Spleen (tissue), 11 donors: ENCODE measurements at regions not wholly inside any gene's neighbourhood (a gene's known extent, or its start where the extent isn't known, plus 50 kb on each side); places are given as distances from the start of the nearest gene placed in this dataset.
"Not testable (repeated sequence)": the region's sequence is repeated elsewhere in the genome, so short reads cannot be mapped to it uniquely, and the experiment has no call there.

Experiments
- DNase-seq: peaks from one replicate; pipeline ENCODE4 v3.0.0-alpha.2; 2020
- H3K27ac ChIP-seq, 8 donors: fragments of 200-600 bp; sonication (generic) in 7 of 8; 1 replicate in 4 of 8; 2 replicates in 4 of 8; pipeline versions ENCODE4 v1.5.0 to v1.8.0; 2016 to 2021; ENCODE audit warnings: inconsistent platforms in 4 of 8, mild to moderate bottlenecking in 4 of 8, moderate library complexity in 1 of 8
- H3K27me3 ChIP-seq, 7 donors: fragments of 200-600 bp; sonication (generic) in 6 of 7; replicated peaks in 1 of 7; 1 replicate in 4 of 7; 2 replicates in 3 of 7; pipeline versions ENCODE4 v1.5.0 to v1.8.0; 2016 to 2021; ENCODE audit warnings: inconsistent platforms in 3 of 7, mild to moderate bottlenecking in 1 of 7
- H3K36me3 ChIP-seq, 6 donors: fragments of 200-600 bp; sonication (generic) in 5 of 6; 1 replicate in 4 of 6; 2 replicates in 2 of 6; pipeline versions ENCODE4 v1.5.0 to v1.8.0; 2016 to 2021; ENCODE audit warnings: inconsistent platforms in 2 of 6
- H3K4me1 ChIP-seq, 6 donors: fragments of 200-600 bp; sonication (generic) in 5 of 6; 1 replicate in 3 of 6; 2 replicates in 3 of 6; pipeline versions ENCODE4 v1.5.0 to v1.8.0; 2016 to 2021; ENCODE audit warnings: inconsistent platforms in 3 of 6
- H3K4me3 ChIP-seq, 8 donors: fragments of 200-600 bp; sonication (generic) in 7 of 8; 1 replicate in 4 of 8; 2 replicates in 4 of 8; pipeline versions ENCODE4 v1.5.0 to v1.8.0; 2016 to 2021; ENCODE audit warnings: inconsistent platforms in 4 of 8, mild to moderate bottlenecking in 4 of 8, moderate library complexity in 2 of 8
- H3K9me3 ChIP-seq, 8 donors: fragments of 200-600 bp; sonication (generic) in 7 of 8; 1 replicate in 4 of 8; 2 replicates in 4 of 8; pipeline versions ENCODE4 v1.5.0 to v1.8.0; 2016 to 2021; ENCODE audit warnings: inconsistent platforms in 4 of 8
- CTCF ChIP-seq, 11 experiments: fragments of 200-600 bp in 7 of 11; fragments of 450-650 bp in 4 of 11; sonication (generic) in 4 of 11; IDR thresholded peaks in 8 of 11; conservative IDR thresholded peaks in 3 of 11; 1 replicate in 7 of 11; 2 replicates in 4 of 11; pipeline versions ENCODE4 v1.4.0 to v1.8.0; 2016 to 2021; ENCODE audit warnings: antibody characterized with exemption in 11 of 11, inconsistent platforms in 4 of 11, mild to moderate bottlenecking in 1 of 11
- POLR2A ChIP-seq, 3 donors: fragments of 450-650 bp; IDR thresholded peaks; one replicate each; pipeline ENCODE4 v1.5.1; 2017; ENCODE audit warnings: antibody characterized with exemption in 3 of 3, mild to moderate bottlenecking in 1 of 3
- POLR2AphosphoS5 ChIP-seq, 3 donors: sonication (generic); formaldehyde crosslinking; IDR thresholded peaks; one replicate each; pipeline ENCODE4 v1.5.1; 2017; ENCODE audit warnings: antibody characterized with exemption in 3 of 3
- WGBS, 5 donors: extraction: QIAGEN DNeasy Blood & Tissue Kit in 3 of 5; methylation state at CpG; one replicate each; pipeline versions ENCODE4 v1.1.5 to v1.1.7; 2013 to 2018; 5-methylcytosine and 5-hydroxymethylcytosine counted together
- intact Hi-C: fragments of 100-400 bp; cut with DNase I; formaldehyde crosslinking; loops from one replicate; pipeline ENCODE4 v1.15.0; 2023; ENCODE audit warnings: low total_unique reads
- donor health status: healthy with polysubstance abuse.
- donor health status: DM: no; HTN: no; CAD: no; lungs with moderate emphysema.
- donor health status: DM: no; HTN: no; CAD: no.
- donor health status: Bipolar disorder and iron deficiency.
- donor health status: healthy.
- donor health status: DM: no; HTN: no; CAD: no.
- donor health status: DM: yes; HTN: yes; CAD: no.

GRCh38 chr1:100806601-100807000 is 87.1 kb downstream of the VCAM1 start:
- Histone ChIP-seq H3K27ac (no peak overlapping the region), H3K36me3 (no peaks in the 10 kb centered on the region), H3K4me3 (no peak overlapping the region), H3K9me3 (peaks cover 0 to 2% (median under 1%) of the 10 kb centered on the region in 8 donors), H3K4me1 (no peaks in the 10 kb centered on the region), H3K27me3 (no peaks in the 10 kb centered on the region)
- 53 to 80% (median 75%) methylated on average over 2 of the region's 2 CpGs for WGBS, 5 donors
- TF ChIP-seq POLR2AphosphoS5 (IDR thresholded peaks at IDR 0.05) (no peak), CTCF (IDR thresholded peaks at IDR 0.05 in 8 of 11, conservative IDR thresholded peaks at IDR 0.05 in 3 of 11) (no peak), POLR2A (IDR thresholded peaks at IDR 0.05) (no peak)
- no peak for DNase-seq
- intact Hi-C loops: no loop called here

- intact Hi-C loops: no loop called here
- Histone ChIP-seq H3K27ac (no peak overlapping the region), H3K4me3 (no peak overlapping the region), H3K27me3 (no peaks in the 10 kb centered on the region), H3K4me1 (peaks cover 0 to 7% (median 0%) of the 10 kb centered on the region in 6 donors), H3K36me3 (no peaks in the 10 kb centered on the region), H3K9me3 (no peaks in the 10 kb centered on the region)
- 71 to 96% (median 90%) methylated on average over 4 of the region's 4 CpGs for WGBS, 5 donors
- TF ChIP-seq CTCF (IDR thresholded peaks at IDR 0.05 in 8 of 11, conservative IDR thresholded peaks at IDR 0.05 in 3 of 11) (no peak), POLR2A (IDR thresholded peaks at IDR 0.05) (no peak), POLR2AphosphoS5 (IDR thresholded peaks at IDR 0.05) (no peak)
- DNase-seq: no peak
Observed at GRCh38 chr1:100810360-100810759, 84.3 kb downstream of the EXTL2 start.

- no peaks in the 10 kb centered on the region for H3K36me3 ChIP-seq
- 81 to 98% (median 87%) methylated on average over 1 of the region's 1 CpG for WGBS, 5 donors
- no peak overlapping the region for H3K27ac ChIP-seq
- DNase-seq: no peak
- no peak overlapping the region for H3K4me3 ChIP-seq
- intact Hi-C loops: no loop called here
- no peaks in the 10 kb centered on the region for H3K27me3 ChIP-seq
- peaks cover 0 to 7% (median 0%) of the 10 kb centered on the region in 6 donors for H3K4me1 ChIP-seq
- TF ChIP-seq POLR2A (IDR thresholded peaks at IDR 0.05) (no peak), CTCF (IDR thresholded peaks at IDR 0.05 in 8 of 11, conservative IDR thresholded peaks at IDR 0.05 in 3 of 11) (no peak), POLR2AphosphoS5 (IDR thresholded peaks at IDR 0.05) (no peak)
- no peaks in the 10 kb centered on the region for H3K9me3 ChIP-seq
Observed at GRCh38 chr1:100811808-100812207, 82.8 kb downstream of the EXTL2 start.

GRCh38 chr1:100814938-100815337 is 79.7 kb downstream of the EXTL2 start:
- H3K9me3 ChIP-seq, H3K27me3 ChIP-seq, intact Hi-C loops, H3K4me1 ChIP-seq, DNase-seq, H3K36me3 ChIP-seq, H3K4me3 ChIP-seq: not testable (repeated sequence)
- 44 to 57% (median 56%) methylated on average over 3 of the region's 3 CpGs for WGBS, 5 donors
- peak overlapping the region in 2 of 8 donors; percentile 12 to 25 for H3K27ac ChIP-seq

GRCh38 chr1:100816049-100816448 is 78.6 kb downstream of the EXTL2 start:
- DNase-seq: no peak
- Histone ChIP-seq H3K4me3 (no peak overlapping the region), H3K36me3 (no peaks in the 10 kb centered on the region), H3K27ac (no peak overlapping the region), H3K4me1 (peaks cover 0 to 7% (median 0%) of the 10 kb centered on the region in 6 donors), H3K27me3 (no peaks in the 10 kb centered on the region), H3K9me3 (no peaks in the 10 kb centered on the region)
- intact Hi-C loops: no loop called here
- TF ChIP-seq POLR2A (IDR thresholded peaks at IDR 0.05): no peak
- no peak for TF ChIP-seq CTCF (IDR thresholded peaks at IDR 0.05 in 8 of 11, conservative IDR thresholded peaks at IDR 0.05 in 3 of 11)
- no peak for TF ChIP-seq POLR2AphosphoS5 (IDR thresholded peaks at IDR 0.05)
- WGBS, 5 donors: 50 to 55% (median 53%) methylated on average over 3 of the region's 3 CpGs

- H3K4me1 ChIP-seq, intact Hi-C loops, H3K27ac ChIP-seq, H3K36me3 ChIP-seq, DNase-seq, H3K4me3 ChIP-seq, H3K27me3 ChIP-seq: not testable (repeated sequence)
- 31 to 73% (median 72%) methylated on average over 3 to 6 of the region's 6 CpGs for WGBS, 5 donors
- H3K9me3 ChIP-seq: peaks cover 0 to 15% (median 9%) of the 10 kb centered on the region in 8 donors
Observed at GRCh38 chr1:100820195-100820594, 74.4 kb downstream of the EXTL2 start.

GRCh38 chr1:100821919-100822318 is 72.7 kb downstream of the EXTL2 start:
- intact Hi-C loops, H3K36me3 ChIP-seq, H3K4me3 ChIP-seq, H3K27ac ChIP-seq, DNase-seq, H3K27me3 ChIP-seq, H3K4me1 ChIP-seq: not testable (repeated sequence)
- peaks cover 0 to 15% (median 9%) of the 10 kb centered on the region in 8 donors for H3K9me3 ChIP-seq
- WGBS, 5 donors: 89 to 100% (median 96%) methylated on average over 2 of the region's 2 CpGs
